Activated CD4-positive, alpha-beta T cell treated with anti-CD3 and anti-CD28 coated beads for 36 hours (primary cell): ENCODE measurements at regions not wholly inside any gene's neighbourhood (a gene's known extent, or its start where the extent isn't known, plus 50 kb on each side); places are given as distances from the start of the nearest gene placed in this dataset.

Experiments
- ATAC-seq: fragments of 200-7000 bp; cut with Tn5 transposase; one replicate; pipeline ENCODE4 v1.10.0; 2021; ENCODE audit warnings: mild to moderate bottlenecking, moderate library complexity
- CTCF ChIA-PET: fragments of 350-600 bp; sonication (Branson Sonifier 250); formaldehyde crosslinking; loops from one replicate; lab custom pipeline; 2021; ENCODE audit warnings: antibody characterized with exemption; lab: Charles Lee
- POLR2A ChIA-PET: fragments of 350-600 bp; sonication (Branson Sonifier 250); formaldehyde crosslinking; loops from one replicate; lab custom pipeline; 2021; ENCODE audit warnings: antibody characterized with exemption, inconsistent platforms; lab: Charles Lee
- DNase-seq: peaks from one replicate; pipeline ENCODE4 v3.0.0-alpha.2; 2020
- H3K27ac Mint-ChIP-seq: one replicate; pipeline ENCODE4 v1.8.0; 2021; ENCODE audit warnings: mixed read lengths
- H3K27me3 Mint-ChIP-seq: one replicate; pipeline ENCODE4 v1.8.0; 2021; ENCODE audit warnings: mixed read lengths
- H3K36me3 Mint-ChIP-seq: one replicate; pipeline ENCODE4 v1.8.0; 2021; ENCODE audit warnings: low read depth, mixed read lengths
- H3K4me1 Mint-ChIP-seq: one replicate; pipeline ENCODE4 v1.8.0; 2021; ENCODE audit warnings: mixed read lengths
- H3K4me3 Mint-ChIP-seq: one replicate; pipeline ENCODE4 v1.8.0; 2021; ENCODE audit warnings: mild to moderate bottlenecking, moderate library complexity, mixed read lengths
- H3K9me3 Mint-ChIP-seq: one replicate; pipeline ENCODE4 v1.8.0; 2021; ENCODE audit warnings: low read depth, mixed read lengths
- intact Hi-C, 2 experiments: fragments of 100-400 bp; cut with DNase I in 1 of 2; cut with micrococcal nuclease in 1 of 2; formaldehyde crosslinking; loops; one replicate each; pipeline versions ENCODE4 v1.14.2 to v1.15.1; 2022 to 2024; cut with DNase I, micrococcal nuclease

- intact Hi-C loops, result no loop called here
- ATAC-seq, result no peak
- DNase-seq, result no peak
- Mint-ChIP-seq H3K27ac (no peak overlapping the region), H3K9me3 (no peaks in the 10 kb centered on the region), H3K36me3 (no peaks in the 10 kb centered on the region), H3K4me1 (no peaks in the 10 kb centered on the region), H3K27me3 (no peaks in the 10 kb centered on the region), H3K4me3 (no peak overlapping the region)
- ChIA-PET CTCF (no interaction called here), POLR2A (no interaction called here)
Measured at GRCh38 chr2:138210487-138210886, 246.2 kb downstream of the HNMT start.

DNA sequence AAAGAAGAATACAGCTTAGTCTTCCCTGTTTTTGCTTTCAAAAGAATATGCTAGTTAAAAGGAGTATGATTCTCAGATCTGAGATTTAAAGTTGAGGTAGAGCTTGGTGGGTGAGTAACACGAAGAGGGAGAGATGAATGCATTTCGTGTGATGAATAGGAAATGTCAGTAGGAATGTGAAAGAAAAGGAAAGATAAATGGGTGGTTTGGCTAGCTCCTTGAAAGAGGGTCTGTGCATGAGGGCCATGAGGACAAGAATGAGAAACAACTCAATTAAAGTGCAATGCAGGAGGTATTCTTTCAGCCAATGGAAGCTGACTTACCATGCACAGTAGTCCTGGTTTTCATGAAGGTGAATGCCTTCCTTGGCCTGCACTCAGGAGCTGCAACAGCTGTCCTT lies 248.2 kb downstream of the HNMT start:
- Mint-ChIP-seq H3K27ac (no peak overlapping the region), H3K4me3 (no peak overlapping the region), H3K9me3 (no peaks in the 10 kb centered on the region), H3K36me3 (no peaks in the 10 kb centered on the region), H3K27me3 (no peaks in the 10 kb centered on the region), H3K4me1 (no peaks in the 10 kb centered on the region)
- DNase-seq (no peak), ATAC-seq (no peak)
- intact Hi-C loops, result no loop called here
- ChIA-PET CTCF (no interaction called here), POLR2A (no interaction called here)

GRCh38 chr2:138213084-138213483 lies 248.8 kb downstream of the HNMT start:
- intact Hi-C loops, result no loop called here
- Mint-ChIP-seq H3K36me3 (no peaks in the 10 kb centered on the region), H3K27me3 (no peaks in the 10 kb centered on the region), H3K9me3 (no peaks in the 10 kb centered on the region), H3K4me1 (no peaks in the 10 kb centered on the region), H3K4me3 (no peak overlapping the region), H3K27ac (no peak overlapping the region)
- ChIA-PET POLR2A (no interaction called here), CTCF (no interaction called here)
- ATAC-seq (no peak), DNase-seq (no peak)

DNA sequence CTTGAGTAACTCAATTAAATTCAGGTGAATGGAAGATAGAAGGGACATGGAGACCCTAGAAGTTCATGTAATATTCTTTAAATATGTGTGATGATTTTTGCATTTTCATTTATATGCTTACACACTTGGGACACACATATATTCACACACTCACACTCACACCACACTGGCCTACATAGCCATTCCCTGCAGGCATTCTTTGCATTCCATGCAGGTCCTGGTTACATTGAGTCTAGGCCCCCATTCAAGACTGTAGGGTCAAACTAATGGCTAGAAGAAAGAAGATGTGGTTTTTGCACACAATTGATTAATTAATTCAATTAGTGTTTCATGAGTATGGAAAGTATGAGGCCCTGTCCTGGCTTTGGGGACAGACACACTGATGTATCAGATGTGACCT lies 249.4 kb downstream of the HNMT start:
- Mint-ChIP-seq H3K4me3 (no peak overlapping the region), H3K4me1 (no peaks in the 10 kb centered on the region), H3K9me3 (no peaks in the 10 kb centered on the region), H3K27me3 (no peaks in the 10 kb centered on the region), H3K27ac (no peak overlapping the region), H3K36me3 (no peaks in the 10 kb centered on the region)
- ChIA-PET CTCF (no interaction called here), POLR2A (no interaction called here)
- intact Hi-C loops, result no loop called here
- DNase-seq, result no peak
- no peak for ATAC-seq

DNA sequence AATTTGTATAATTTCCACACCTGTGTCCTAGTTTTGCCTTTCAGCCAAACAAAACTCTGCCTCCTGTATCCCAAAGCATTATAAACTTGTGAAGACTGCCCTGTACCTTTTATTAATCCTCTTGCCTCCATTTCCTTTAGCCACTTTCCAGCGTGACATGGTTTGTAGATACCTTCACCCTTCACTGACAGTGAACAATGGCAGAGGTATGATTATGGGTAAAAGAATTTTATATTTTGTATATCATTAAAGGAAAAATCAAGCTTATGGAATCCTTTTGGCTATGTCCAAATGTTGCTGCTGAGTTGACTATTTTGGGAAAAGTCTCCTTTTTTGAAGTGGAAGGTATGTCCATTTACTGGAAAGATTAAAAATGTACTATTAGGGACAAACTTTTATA lies 251.7 kb downstream of the HNMT start:
- CTCF ChIA-PET, result no interaction called here
- no peaks in the 10 kb centered on the region for H3K27me3 Mint-ChIP-seq
- H3K4me1 Mint-ChIP-seq, result no peaks in the 10 kb centered on the region
- H3K27ac Mint-ChIP-seq, result no peak overlapping the region
- H3K4me3 Mint-ChIP-seq, result no peak overlapping the region
- POLR2A ChIA-PET, result no interaction called here
- H3K9me3 Mint-ChIP-seq, result no peaks in the 10 kb centered on the region
- H3K36me3 Mint-ChIP-seq, result no peaks in the 10 kb centered on the region
- intact Hi-C loops, result no loop called here
- ATAC-seq (no peak), DNase-seq (no peak)

DNA sequence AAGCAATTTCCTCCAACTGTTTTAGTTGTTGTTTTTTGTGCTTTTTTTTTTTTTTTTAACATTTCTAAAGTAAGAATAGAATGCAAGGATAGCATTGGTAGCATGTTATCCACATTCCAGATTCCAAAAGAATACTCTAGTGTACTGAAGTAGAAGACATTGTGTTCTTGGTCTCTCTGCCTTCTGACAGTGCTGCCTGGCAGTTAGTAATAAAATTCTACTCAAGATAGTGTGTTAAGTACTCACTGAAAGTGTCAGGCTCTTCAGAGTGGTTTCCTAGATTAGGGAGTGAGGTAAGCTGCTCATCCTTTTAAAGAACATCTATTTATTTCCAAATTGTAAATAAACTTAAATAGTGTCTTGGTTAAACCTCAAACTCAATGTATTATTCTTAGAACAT lies 253.7 kb downstream of the HNMT start:
- Mint-ChIP-seq H3K27me3 (no peaks in the 10 kb centered on the region), H3K27ac (no peak overlapping the region), H3K4me1 (no peaks in the 10 kb centered on the region), H3K36me3 (no peaks in the 10 kb centered on the region), H3K9me3 (no peaks in the 10 kb centered on the region), H3K4me3 (no peak overlapping the region)
- intact Hi-C loops, result no loop called here
- ChIA-PET CTCF (no interaction called here), POLR2A (no interaction called here)
- ATAC-seq, result no peak
- DNase-seq, result no peak

GRCh38 chr2:138218397-138218796 lies 254.1 kb downstream of the HNMT start:
- Mint-ChIP-seq H3K36me3 (no peaks in the 10 kb centered on the region), H3K4me3 (no peak overlapping the region), H3K9me3 (no peaks in the 10 kb centered on the region), H3K27ac (no peak overlapping the region), H3K4me1 (no peaks in the 10 kb centered on the region), H3K27me3 (no peaks in the 10 kb centered on the region)
- DNase-seq (no peak), ATAC-seq (no peak)
- intact Hi-C loops, result no loop called here
- POLR2A ChIA-PET, result no interaction called here
- CTCF ChIA-PET, result no interaction called here

DNA sequence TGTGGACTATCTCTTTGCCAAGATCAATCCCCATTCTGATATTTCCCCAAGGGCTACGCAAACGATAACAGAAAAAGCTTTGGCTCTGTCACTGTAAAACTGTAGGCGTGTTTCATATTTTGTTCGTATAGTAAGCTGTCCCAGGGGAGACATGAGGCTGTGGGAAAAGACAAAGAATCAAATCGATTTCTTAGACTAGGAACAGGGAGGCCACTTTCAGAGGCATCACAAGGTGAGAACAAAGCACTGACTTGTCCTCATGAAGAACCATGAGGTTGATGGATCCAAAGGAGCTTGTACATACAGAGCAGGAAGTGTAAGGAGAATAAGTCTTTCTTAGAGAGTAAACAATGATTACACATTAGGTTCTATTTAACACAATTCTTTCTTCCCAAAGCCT lies 255.7 kb downstream of the HNMT start:
- no peak for ATAC-seq
- Mint-ChIP-seq H3K27ac (no peak overlapping the region), H3K4me3 (no peak overlapping the region), H3K4me1 (no peaks in the 10 kb centered on the region), H3K27me3 (no peaks in the 10 kb centered on the region), H3K36me3 (no peaks in the 10 kb centered on the region), H3K9me3 (no peaks in the 10 kb centered on the region)
- DNase-seq, result no peak
- POLR2A ChIA-PET, result no interaction called here
- intact Hi-C loops, result no loop called here
- CTCF ChIA-PET, result interaction anchor here (0.5 kb wide), 1 partner anchor 185 kb away, joined by 4 read pairs; no protein-coding TSS in a partner anchor

GRCh38 chr2:138221358-138221757 lies 257.1 kb downstream of the HNMT start:
- ChIA-PET POLR2A (no interaction called here), CTCF (no interaction called here)
- H3K9me3 Mint-ChIP-seq, result no peaks in the 10 kb centered on the region
- H3K4me1 Mint-ChIP-seq, result no peaks in the 10 kb centered on the region
- no peak overlapping the region for H3K27ac Mint-ChIP-seq
- H3K4me3 Mint-ChIP-seq, result no peak overlapping the region
- no peaks in the 10 kb centered on the region for H3K36me3 Mint-ChIP-seq
- intact Hi-C loops, result no loop called here
- H3K27me3 Mint-ChIP-seq, result no peaks in the 10 kb centered on the region
- no peak for ATAC-seq
- no peak for DNase-seq

GRCh38 chr2:138223319-138223718 lies 259.0 kb downstream of the HNMT start:
- ChIA-PET POLR2A (interaction anchor here (0.7 kb wide), 1 partner anchor 539 kb away, joined by 8 read pairs; no protein-coding TSS in a partner anchor), CTCF (interaction anchor here (0.6 kb wide), 1 partner anchor 54 kb away, joined by 4 read pairs; no protein-coding TSS in a partner anchor)
- intact Hi-C loops, result no loop called here
- DNase-seq (no peak), ATAC-seq (no peak)
- no peaks in the 10 kb centered on the region for H3K36me3 Mint-ChIP-seq
- no peak overlapping the region for H3K4me3 Mint-ChIP-seq
- H3K27me3 Mint-ChIP-seq, result no peaks in the 10 kb centered on the region
- no peak overlapping the region for H3K27ac Mint-ChIP-seq
- no peaks in the 10 kb centered on the region for H3K4me1 Mint-ChIP-seq
- H3K9me3 Mint-ChIP-seq, result no peaks in the 10 kb centered on the region

- Mint-ChIP-seq H3K4me1 (no peaks in the 10 kb centered on the region), H3K36me3 (no peaks in the 10 kb centered on the region), H3K27ac (no peak overlapping the region), H3K27me3 (no peaks in the 10 kb centered on the region), H3K4me3 (no peak overlapping the region), H3K9me3 (no peaks in the 10 kb centered on the region)
- POLR2A ChIA-PET, result no interaction called here
- no peak for DNase-seq
- CTCF ChIA-PET, result no interaction called here
- no peak for ATAC-seq
- intact Hi-C loops, result no loop called here
Measured at GRCh38 chr2:138227195-138227594, 262.9 kb downstream of the HNMT start.

GRCh38 chr2:138228101-138228500 lies 263.8 kb downstream of the HNMT start:
- no peak overlapping the region for H3K4me3 Mint-ChIP-seq
- no peaks in the 10 kb centered on the region for H3K9me3 Mint-ChIP-seq
- POLR2A ChIA-PET, result no interaction called here
- ATAC-seq (no peak), DNase-seq (no peak)
- peaks cover 2% of the 10 kb centered on the region for H3K27me3 Mint-ChIP-seq
- intact Hi-C loops, result no loop called here
- CTCF ChIA-PET, result no interaction called here
- H3K27ac Mint-ChIP-seq, result no peak overlapping the region
- H3K36me3 Mint-ChIP-seq, result no peaks in the 10 kb centered on the region
- no peaks in the 10 kb centered on the region for H3K4me1 Mint-ChIP-seq

DNA sequence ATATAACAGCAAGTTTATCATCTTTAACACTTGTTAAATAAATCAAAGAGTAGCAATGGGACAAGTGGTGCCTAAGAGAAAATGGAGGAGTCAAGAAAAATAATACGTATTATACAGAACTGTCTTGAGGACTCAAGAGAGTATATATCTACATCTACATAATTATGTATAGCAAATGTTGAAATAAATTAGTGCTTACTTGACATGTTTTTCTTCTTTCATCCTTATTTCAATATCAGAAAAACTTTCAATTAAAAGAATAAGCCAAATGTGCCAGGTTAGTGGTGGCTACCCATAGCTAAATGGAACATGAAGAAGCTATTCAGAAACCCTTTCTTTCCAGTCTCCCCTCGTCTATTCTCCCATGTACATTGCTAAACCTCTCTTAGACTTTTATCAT lies 267.3 kb upstream of the SPOPL start:
- H3K4me1 Mint-ChIP-seq, result no peaks in the 10 kb centered on the region
- ATAC-seq (no peak), DNase-seq (no peak)
- no peaks in the 10 kb centered on the region for H3K36me3 Mint-ChIP-seq
- peaks cover 2% of the 10 kb centered on the region for H3K27me3 Mint-ChIP-seq
- intact Hi-C loops, result no loop called here
- CTCF ChIA-PET, result no interaction called here
- no peak overlapping the region for H3K4me3 Mint-ChIP-seq
- POLR2A ChIA-PET, result no interaction called here
- no peak overlapping the region for H3K27ac Mint-ChIP-seq
- peaks cover 3% of the 10 kb centered on the region for H3K9me3 Mint-ChIP-seq
